ENCODE measurements at regions not wholly inside any gene's neighbourhood (a gene's known extent, or its start where the extent isn't known, plus 50 kb on each side); places are given as distances from the start of the nearest gene placed in this dataset.

DNA sequence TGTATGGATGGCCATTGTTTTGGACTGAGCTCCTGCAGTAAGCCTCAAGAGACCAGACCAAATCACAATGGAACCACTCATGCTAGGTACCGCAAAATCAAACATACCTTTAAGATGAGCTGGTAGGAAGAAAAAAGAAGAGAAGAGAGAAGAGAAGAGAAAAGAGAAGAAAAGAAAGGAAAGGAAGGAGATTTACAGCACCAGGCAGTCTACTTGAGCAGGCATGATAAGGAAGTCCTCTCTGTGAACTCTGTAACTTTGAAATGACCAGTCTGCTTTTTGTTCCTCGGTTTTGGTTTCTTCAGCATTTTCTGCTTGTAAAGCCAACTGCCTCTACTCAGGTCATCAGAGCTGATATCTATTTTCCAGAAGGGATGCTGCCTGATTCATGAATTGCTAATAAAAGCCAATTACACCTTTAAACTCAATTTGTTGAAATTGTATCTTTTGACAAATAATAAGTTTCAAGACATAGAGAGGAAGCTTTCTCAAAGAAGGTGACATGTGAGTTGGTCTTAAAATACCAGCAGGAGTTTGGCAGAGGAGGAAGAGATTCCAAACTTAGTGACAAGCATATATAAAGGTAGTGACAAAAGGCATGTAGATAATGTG, 134.3 kb downstream of the UNC5CL start:
- Histone ChIP-seq H3K9me3 (ENCODE audit: control insufficient read depth, insufficient read depth, low read length) (no peaks in the 10 kb centered on the region), H3F3A (ENCODE audit: control insufficient read depth, insufficient read depth) (no peaks in the 10 kb centered on the region), H3K36me3 (ENCODE audit: control insufficient read depth, low read length) (no peaks in the 10 kb centered on the region), H4K20me1 (ENCODE audit: control insufficient read depth, insufficient read depth, low read depth, low read length) (no peaks in the 10 kb centered on the region), H3K9me2 (replicated peaks; ENCODE audit: control insufficient read depth, low read length) (no peaks in the 10 kb centered on the region), H3K27me3 (ENCODE audit: control insufficient read depth, low read length) (peaks cover 16% of the 10 kb centered on the region; the same call in 1 of the 2 replicates), H3K79me2 (ENCODE audit: control insufficient read depth, low read length) (no peaks in the 10 kb centered on the region), H3K4me2 (ENCODE audit: low read length) (no peak overlapping the region), H3K27ac (ENCODE audit: low read depth, low read length) (no peak overlapping the region), H3K4me3 (ENCODE audit: low read length) (no peak overlapping the region), H3K4me1 (ENCODE audit: control insufficient read depth, low read length) (no peaks in the 10 kb centered on the region)
- TF ChIP-seq, protein P1, sequence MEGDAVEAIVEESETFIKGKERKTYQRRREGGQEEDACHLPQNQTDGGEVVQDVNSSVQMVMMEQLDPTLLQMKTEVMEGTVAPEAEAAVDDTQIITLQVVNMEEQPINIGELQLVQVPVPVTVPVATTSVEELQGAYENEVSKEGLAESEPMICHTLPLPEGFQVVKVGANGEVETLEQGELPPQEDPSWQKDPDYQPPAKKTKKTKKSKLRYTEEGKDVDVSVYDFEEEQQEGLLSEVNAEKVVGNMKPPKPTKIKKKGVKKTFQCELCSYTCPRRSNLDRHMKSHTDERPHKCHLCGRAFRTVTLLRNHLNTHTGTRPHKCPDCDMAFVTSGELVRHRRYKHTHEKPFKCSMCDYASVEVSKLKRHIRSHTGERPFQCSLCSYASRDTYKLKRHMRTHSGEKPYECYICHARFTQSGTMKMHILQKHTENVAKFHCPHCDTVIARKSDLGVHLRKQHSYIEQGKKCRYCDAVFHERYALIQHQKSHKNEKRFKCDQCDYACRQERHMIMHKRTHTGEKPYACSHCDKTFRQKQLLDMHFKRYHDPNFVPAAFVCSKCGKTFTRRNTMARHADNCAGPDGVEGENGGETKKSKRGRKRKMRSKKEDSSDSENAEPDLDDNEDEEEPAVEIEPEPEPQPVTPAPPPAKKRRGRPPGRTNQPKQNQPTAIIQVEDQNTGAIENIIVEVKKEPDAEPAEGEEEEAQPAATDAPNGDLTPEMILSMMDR (IDR thresholded peaks at IDR 0.05; ENCODE audit: low read depth, low read length, poor library complexity, severe bottlenecking) = no peak
- TF ChIP-seq EZH2phosphoT487 (IDR thresholded peaks at IDR 0.05; ENCODE audit: borderline replicate concordance, low read length) = no peak

GRCh38 chr6:40903456-40903855, 135.6 kb downstream of the UNC5CL start:
- H3K9me3 ChIP-seq (ENCODE audit: control insufficient read depth, insufficient read depth, low read length) = no peaks in the 10 kb centered on the region
- H3F3A ChIP-seq (ENCODE audit: control insufficient read depth, insufficient read depth) = no peaks in the 10 kb centered on the region
- no peak overlapping the region for H3K4me2 ChIP-seq (ENCODE audit: low read length)
- peaks cover 16% of the 10 kb centered on the region; the same call in 1 of the 2 replicates for H3K27me3 ChIP-seq (ENCODE audit: control insufficient read depth, low read length)
- no peaks in the 10 kb centered on the region for H4K20me1 ChIP-seq (ENCODE audit: control insufficient read depth, insufficient read depth, low read depth, low read length)
- H3K4me3 ChIP-seq (ENCODE audit: low read length) = no peak overlapping the region
- no peak for TF ChIP-seq EZH2phosphoT487 (IDR thresholded peaks at IDR 0.05; ENCODE audit: borderline replicate concordance, low read length)
- TF ChIP-seq, protein P1 (IDR thresholded peaks at IDR 0.05; ENCODE audit: low read depth, low read length, poor library complexity, severe bottlenecking) = no peak
- no peaks in the 10 kb centered on the region for H3K4me1 ChIP-seq (ENCODE audit: control insufficient read depth, low read length)
- no peak overlapping the region for H3K27ac ChIP-seq (ENCODE audit: low read depth, low read length)
- H3K36me3 ChIP-seq (ENCODE audit: control insufficient read depth, low read length) = no peaks in the 10 kb centered on the region
- H3K79me2 ChIP-seq (ENCODE audit: control insufficient read depth, low read length) = no peaks in the 10 kb centered on the region
- no peaks in the 10 kb centered on the region for H3K9me2 ChIP-seq (replicated peaks; ENCODE audit: control insufficient read depth, low read length)

- Histone ChIP-seq H4K20me1 (ENCODE audit: control insufficient read depth, insufficient read depth, low read depth, low read length) (no peaks in the 10 kb centered on the region), H3K27me3 (ENCODE audit: control insufficient read depth, low read length) (peaks cover 13% of the 10 kb centered on the region; the same call in 1 of the 2 replicates), H3K27ac (ENCODE audit: low read depth, low read length) (no peak overlapping the region), H3K4me3 (ENCODE audit: low read length) (no peak overlapping the region), H3K79me2 (ENCODE audit: control insufficient read depth, low read length) (no peaks in the 10 kb centered on the region), H3K4me2 (ENCODE audit: low read length) (no peak overlapping the region), H3K9me3 (ENCODE audit: control insufficient read depth, insufficient read depth, low read length) (no peaks in the 10 kb centered on the region), H3F3A (ENCODE audit: control insufficient read depth, insufficient read depth) (no peaks in the 10 kb centered on the region), H3K9me2 (replicated peaks; ENCODE audit: control insufficient read depth, low read length) (no peaks in the 10 kb centered on the region), H3K4me1 (ENCODE audit: control insufficient read depth, low read length) (no peaks in the 10 kb centered on the region), H3K36me3 (ENCODE audit: control insufficient read depth, low read length) (no peaks in the 10 kb centered on the region)
- no peak for TF ChIP-seq EZH2phosphoT487 (IDR thresholded peaks at IDR 0.05; ENCODE audit: borderline replicate concordance, low read length)
- TF ChIP-seq, protein P1 (IDR thresholded peaks at IDR 0.05; ENCODE audit: low read depth, low read length, poor library complexity, severe bottlenecking) = no peak
These were observed 137.5 kb downstream of the UNC5CL start for GRCh38 chr6:40901322-40902055.

Measured in DOHH2 (cell line).